ENCODE measurements at regions not wholly inside any gene's neighbourhood (a gene's known extent, or its start where the extent isn't known, plus 50 kb on each side); places are given as distances from the start of the nearest gene placed in this dataset.

GRCh38 chr10:47076949-47077361 is 165.7 kb downstream of the PTPN20 start:
- TF ChIP-seq POLR2AphosphoS5 (IDR thresholded peaks at IDR 0.05): no peak
- TF ChIP-seq CTCF (IDR thresholded peaks at IDR 0.05): no peak
